AG04449 (cell line): ENCODE measurements at regions not wholly inside any gene's neighbourhood (a gene's known extent, or its start where the extent isn't known, plus 50 kb on each side); places are given as distances from the start of the nearest gene placed in this dataset.
A peak's percentile ranks its signal among the peaks of the same experiment; 100 is the strongest.

Experiments used
- CTCF ChIA-PET: fragments of 350-600 bp; formaldehyde crosslinking; extraction: SDS; loops from one replicate; lab custom pipeline; 2021; ENCODE audit warnings: antibody characterized with exemption; lab: Yijun Ruan, JAX
- POLR2A ChIA-PET: fragments of 400-600, 350-600 bp; formaldehyde crosslinking; extraction: SDS; loops from one replicate; lab custom pipeline; 2020; ENCODE audit warnings: antibody characterized with exemption, inconsistent platforms; lab: Yijun Ruan, JAX
- DNase-seq: peaks from one replicate; pipeline ENCODE4 v3.0.0-alpha.2; 2010; ENCODE audit warnings: low read depth, low spot score
- H3K4me3 ChIP-seq: 2 replicates; pipeline ENCODE4 v1.5.1; 2011; ENCODE audit warnings: low read depth, mild to moderate bottlenecking, control low read depth, low read length
- CTCF ChIP-seq: IDR thresholded peaks from one replicate; pipeline ENCODE4 v1.5.1; 2011; ENCODE audit warnings: mild to moderate bottlenecking, moderate library complexity, low read length, control low read depth, inconsistent platforms; ENCODE audit not compliant: insufficient read depth; ENCODE audit errors: missing control alignments

- CTCF ChIA-PET, result interaction anchor here (0.5 to 7.1 kb wide), 35 partner anchors 10 to 420 kb away, joined by 3 to 115 read pairs (median 5); partner anchors contain the start of gene DCN
- no peak overlapping the region for H3K4me3 ChIP-seq
- peak; percentile 86 for TF ChIP-seq CTCF
- POLR2A ChIA-PET, result interaction anchor here (0.5 to 0.7 kb wide), 2 partner anchors 215 to 1268 kb away, joined by 3 read pairs; no protein-coding TSS in a partner anchor
- DNase-seq, result no peak
Measured at GRCh38 chr12:91355150-91356006, 172.8 kb upstream of the DCN start.

GRCh38 chr12:91353266-91353665 is 170.6 kb upstream of the DCN start:
- H3K4me3 ChIP-seq, result no peak overlapping the region
- CTCF ChIA-PET, result interaction anchor here (0.6 to 7.1 kb wide), 15 partner anchors 7 to 1125 kb away, joined by 3 to 115 read pairs (median 13); no protein-coding TSS in a partner anchor
- no peak for DNase-seq
- POLR2A ChIA-PET, result no interaction called here
- TF ChIP-seq CTCF, result no peak

- CTCF ChIA-PET, result interaction anchor here (0.7 to 4.9 kb wide), 9 partner anchors 17 to 409 kb away, joined by 3 to 25 read pairs (median 3); no protein-coding TSS in a partner anchor
- POLR2A ChIA-PET, result interaction anchor here (0.7 kb wide), 1 partner anchor 169 kb away, joined by 3 read pairs; no protein-coding TSS in a partner anchor
- no peak for TF ChIP-seq CTCF
- no peak for DNase-seq
- no peak overlapping the region for H3K4me3 ChIP-seq
Measured at GRCh38 chr12:91349476-91349875, 166.9 kb upstream of the DCN start.

GRCh38 chr12:91347481-91348214 is 165.0 kb upstream of the DCN start:
- CTCF ChIA-PET, result interaction anchor here (0.7 to 4.9 kb wide), 8 partner anchors 7 to 389 kb away, joined by 3 to 35 read pairs (median 4); no protein-coding TSS in a partner anchor
- no peak overlapping the region for H3K4me3 ChIP-seq
- TF ChIP-seq CTCF, result no peak
- no peak for DNase-seq
- POLR2A ChIA-PET, result no interaction called here

- no peak overlapping the region for H3K4me3 ChIP-seq
- DNase-seq, result no peak
- no peak for TF ChIP-seq CTCF
- CTCF ChIA-PET, result interaction anchor here (0.7 to 4.9 kb wide), 7 partner anchors 8 to 369 kb away, joined by 3 to 35 read pairs (median 4); no protein-coding TSS in a partner anchor
- POLR2A ChIA-PET, result no interaction called here
Measured at GRCh38 chr12:91346827-91347226, 164.2 kb upstream of the DCN start.
